Prostate gland (tissue), 2 donors: ENCODE measurements at regions not wholly inside any gene's neighbourhood (a gene's known extent, or its start where the extent isn't known, plus 50 kb on each side); places are given as distances from the start of the nearest gene placed in this dataset.

ENCODE experiments used
- DNase-seq: peaks from one replicate; pipeline ENCODE4 v3.0.0-alpha.2; 2019; ENCODE audit warnings: low spot score
- H3K27ac ChIP-seq, 2 donors: fragments of 200-600 bp; sonication (generic); 2 replicates each; pipeline ENCODE4 v1.5.1; 2017 to 2019
- H3K27me3 ChIP-seq: fragments of 200-600 bp; sonication (generic); replicated peaks from 2 replicates; pipeline ENCODE4 v1.5.1; 2019; ENCODE audit not compliant: insufficient read depth
- H3K36me3 ChIP-seq, 2 donors: fragments of 200-600 bp; sonication (generic); 1 replicate in 1 of 2; 2 replicates in 1 of 2; pipeline versions ENCODE4 v1.5.1 to v1.8.1; 2017 to 2019
- H3K4me1 ChIP-seq: fragments of 200-600 bp; sonication (generic); replicated peaks from 2 replicates; pipeline ENCODE4 v1.5.1; 2019
- H3K4me3 ChIP-seq, 2 donors: fragments of 200-600 bp; sonication (generic); 2 replicates each; pipeline ENCODE4 v1.5.1; 2017 to 2019
- H3K9me3 ChIP-seq: fragments of 200-600 bp; sonication (generic); 2 replicates; pipeline ENCODE4 v1.5.1; 2017
- POLR2A ChIP-seq: fragments of 450-650 bp; IDR thresholded peaks from one replicate; pipeline ENCODE4 v1.6.1; 2016; ENCODE audit warnings: antibody characterized with exemption, mild to moderate bottlenecking
- POLR2AphosphoS5 ChIP-seq: sonication (generic); formaldehyde crosslinking; IDR thresholded peaks from one replicate; pipeline ENCODE4 v1.6.1; 2017; ENCODE audit warnings: antibody characterized with exemption
- WGBS: methylation state at CpG from one replicate; pipeline ENCODE4 v1.1.5; 2018; 5-methylcytosine and 5-hydroxymethylcytosine counted together
- intact Hi-C: fragments of 100-400 bp; cut with DNase I; formaldehyde crosslinking; loops from one replicate; pipeline ENCODE4 v1.14.2; 2022
- TF ChIP-seq, protein P1 (sequence below), 4 experiments: fragments of 200-600 bp in 2 of 4; fragments of 450-650 bp in 2 of 4; sonication (generic) in 2 of 4; IDR thresholded peaks; 1 replicate in 3 of 4; 2 replicates in 1 of 4; pipeline ENCODE4 v1.5.1; 2016 to 2019; ENCODE audit warnings: antibody characterized with exemption in 4 of 4, mild to moderate bottlenecking in 2 of 4, moderate library complexity in 2 of 4

DNA sequence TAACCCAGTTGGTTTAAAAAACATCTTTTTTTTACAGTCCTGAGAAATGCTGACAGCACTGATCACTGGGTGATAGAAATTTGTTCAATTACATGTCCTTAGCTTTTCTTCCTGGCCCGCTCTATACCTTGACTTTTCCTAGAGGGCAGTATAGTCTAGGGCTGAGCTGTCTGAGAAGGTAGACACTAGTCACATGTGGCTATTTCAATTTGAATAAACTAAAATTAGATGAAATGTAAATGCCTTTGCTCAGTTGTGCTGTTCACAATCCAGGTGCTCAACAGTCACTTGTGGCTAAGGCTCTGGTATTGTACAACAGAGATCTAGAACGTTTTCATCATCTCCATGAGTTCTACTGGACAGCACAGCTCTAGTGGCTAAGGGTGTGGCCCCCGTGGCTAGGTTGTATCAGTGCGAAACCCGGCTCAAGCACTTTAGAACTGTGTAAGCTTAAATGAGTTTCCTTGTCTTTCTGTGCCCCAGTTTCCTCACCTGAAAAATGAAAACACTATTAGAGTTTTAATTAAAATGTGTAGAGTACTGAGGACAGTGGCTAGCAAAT lies 111.6 kb upstream of the WDR17 start:
- intact Hi-C loops: no loop called here
- Histone ChIP-seq H3K27ac (no peak overlapping the region), H3K4me1 (no peaks in the 10 kb centered on the region), H3K4me3 (no peak overlapping the region), H3K9me3 (no peaks in the 10 kb centered on the region), H3K36me3 (no peaks in the 10 kb centered on the region), H3K27me3 (no peaks in the 10 kb centered on the region)
- 93% methylated on average over 5 of the region's 5 CpGs for WGBS
- TF ChIP-seq, protein P1, sequence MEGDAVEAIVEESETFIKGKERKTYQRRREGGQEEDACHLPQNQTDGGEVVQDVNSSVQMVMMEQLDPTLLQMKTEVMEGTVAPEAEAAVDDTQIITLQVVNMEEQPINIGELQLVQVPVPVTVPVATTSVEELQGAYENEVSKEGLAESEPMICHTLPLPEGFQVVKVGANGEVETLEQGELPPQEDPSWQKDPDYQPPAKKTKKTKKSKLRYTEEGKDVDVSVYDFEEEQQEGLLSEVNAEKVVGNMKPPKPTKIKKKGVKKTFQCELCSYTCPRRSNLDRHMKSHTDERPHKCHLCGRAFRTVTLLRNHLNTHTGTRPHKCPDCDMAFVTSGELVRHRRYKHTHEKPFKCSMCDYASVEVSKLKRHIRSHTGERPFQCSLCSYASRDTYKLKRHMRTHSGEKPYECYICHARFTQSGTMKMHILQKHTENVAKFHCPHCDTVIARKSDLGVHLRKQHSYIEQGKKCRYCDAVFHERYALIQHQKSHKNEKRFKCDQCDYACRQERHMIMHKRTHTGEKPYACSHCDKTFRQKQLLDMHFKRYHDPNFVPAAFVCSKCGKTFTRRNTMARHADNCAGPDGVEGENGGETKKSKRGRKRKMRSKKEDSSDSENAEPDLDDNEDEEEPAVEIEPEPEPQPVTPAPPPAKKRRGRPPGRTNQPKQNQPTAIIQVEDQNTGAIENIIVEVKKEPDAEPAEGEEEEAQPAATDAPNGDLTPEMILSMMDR (IDR thresholded peaks at IDR 0.05): no peak
- TF ChIP-seq POLR2A: no peak
- no peak for TF ChIP-seq POLR2AphosphoS5
- DNase-seq: no peak

DNA sequence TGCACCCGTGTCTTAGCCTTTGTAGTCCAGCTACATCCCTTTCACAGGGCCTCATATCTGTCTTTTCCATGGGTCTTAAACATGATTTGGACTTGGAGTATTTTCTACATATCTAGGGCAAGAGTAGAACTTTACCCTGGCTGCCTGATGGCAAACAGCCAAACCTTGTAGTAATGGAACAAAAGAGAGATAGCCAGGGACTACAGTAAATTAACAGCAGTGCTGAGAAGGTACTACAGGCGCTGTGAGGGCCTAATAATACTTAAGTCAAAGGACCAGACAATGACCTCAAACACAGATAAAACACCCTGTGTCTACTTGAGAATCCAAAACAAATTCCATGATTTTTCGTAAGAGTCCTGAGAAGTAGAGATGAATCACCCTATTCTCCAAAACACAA lies 111.0 kb upstream of the WDR17 start:
- TF ChIP-seq POLR2AphosphoS5 (no peak), POLR2A (no peak)
- TF ChIP-seq, protein P1 (IDR thresholded peaks at IDR 0.05): no peak
- 72% methylated on average over 3 of the region's 3 CpGs for WGBS
- intact Hi-C loops: no loop called here
- no peak overlapping the region for H3K27ac ChIP-seq
- DNase-seq: no peak
- no peak overlapping the region for H3K4me3 ChIP-seq
- H3K4me1 ChIP-seq: no peaks in the 10 kb centered on the region
- no peaks in the 10 kb centered on the region for H3K27me3 ChIP-seq
- H3K36me3 ChIP-seq: no peaks in the 10 kb centered on the region
- no peaks in the 10 kb centered on the region for H3K9me3 ChIP-seq

DNA sequence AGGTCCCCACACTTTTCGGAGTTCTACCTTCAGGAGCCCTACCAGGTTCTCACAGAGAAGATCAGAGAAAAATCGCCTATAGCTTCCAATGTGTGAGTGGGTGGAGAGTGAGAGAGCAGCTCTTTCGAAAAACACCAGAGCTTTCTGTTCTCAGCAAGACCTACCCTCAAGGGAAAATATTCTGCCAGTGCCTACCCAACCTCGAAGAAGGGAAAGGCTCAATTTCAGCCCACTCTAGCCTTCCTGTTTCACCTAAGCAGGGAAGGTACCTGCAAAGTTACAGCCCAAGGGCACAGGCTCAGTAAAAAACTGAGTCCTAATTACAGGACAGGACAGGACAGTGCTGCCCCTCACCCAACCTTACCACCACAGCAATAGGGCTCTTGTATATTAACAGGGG lies 104.0 kb upstream of the WDR17 start:
- intact Hi-C loops: no loop called here
- Histone ChIP-seq H3K4me3 (no peak overlapping the region), H3K4me1 (no peaks in the 10 kb centered on the region), H3K27ac (no peak overlapping the region), H3K36me3 (no peaks in the 10 kb centered on the region), H3K9me3 (no peaks in the 10 kb centered on the region), H3K27me3 (no peaks in the 10 kb centered on the region)
- 80% methylated on average over 4 of the region's 4 CpGs for WGBS
- no peak for DNase-seq
- TF ChIP-seq, protein P1 (IDR thresholded peaks at IDR 0.05): no peak
- TF ChIP-seq POLR2AphosphoS5 (no peak), POLR2A (no peak)

DNA sequence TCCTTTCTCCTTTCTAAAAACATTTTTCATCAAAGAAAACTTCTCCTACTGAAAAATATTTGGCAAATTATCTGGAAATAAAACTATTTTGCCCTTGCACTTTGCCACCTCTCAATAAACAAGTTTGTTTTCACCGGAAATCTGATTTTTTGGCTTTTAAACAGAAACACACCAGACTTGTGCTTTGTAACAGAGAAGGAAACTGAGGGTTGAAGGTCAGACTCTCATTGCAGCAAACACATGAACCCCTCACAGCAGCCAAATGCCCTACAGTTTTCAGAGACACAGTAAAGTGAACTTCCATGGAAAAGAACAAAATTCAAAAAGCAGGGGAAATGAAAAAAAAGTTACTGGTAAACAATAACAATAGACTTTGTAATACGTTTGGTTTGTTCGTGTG lies 95.6 kb upstream of the WDR17 start:
- Histone ChIP-seq H3K27ac (no peak overlapping the region), H3K4me3 (no peak overlapping the region), H3K27me3 (no peaks in the 10 kb centered on the region), H3K36me3 (no peaks in the 10 kb centered on the region), H3K9me3 (no peaks in the 10 kb centered on the region), H3K4me1 (no peaks in the 10 kb centered on the region)
- TF ChIP-seq, protein P1 (IDR thresholded peaks at IDR 0.05): no peak
- TF ChIP-seq POLR2A (no peak), POLR2AphosphoS5 (no peak)
- WGBS: 63% methylated on average over 3 of the region's 3 CpGs
- intact Hi-C loops: no loop called here
- no peak for DNase-seq

DNA sequence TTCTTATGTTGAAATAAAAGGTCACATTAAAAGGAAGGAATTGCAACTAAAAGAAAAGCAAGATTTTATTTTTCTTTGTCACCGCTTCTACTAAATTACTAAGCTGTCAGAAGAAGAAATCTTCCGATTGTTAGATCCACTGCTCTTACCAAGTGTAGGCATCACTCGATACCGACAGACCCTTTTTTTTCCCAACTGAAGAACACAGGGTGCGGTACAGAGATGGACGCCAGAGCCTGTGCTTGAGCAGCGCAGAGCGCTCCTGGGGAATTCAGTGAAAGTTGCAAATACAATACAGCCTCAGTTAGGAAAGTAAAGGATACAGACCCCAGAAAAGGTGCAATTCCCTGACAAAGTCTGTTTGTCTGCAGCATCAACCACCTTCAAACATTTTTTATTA lies 94.9 kb upstream of the WDR17 start:
- Histone ChIP-seq H3K9me3 (no peaks in the 10 kb centered on the region), H3K27ac (no peak overlapping the region), H3K27me3 (no peaks in the 10 kb centered on the region), H3K4me1 (no peaks in the 10 kb centered on the region), H3K4me3 (no peak overlapping the region), H3K36me3 (no peaks in the 10 kb centered on the region)
- TF ChIP-seq, protein P1 (IDR thresholded peaks at IDR 0.05): no peak
- TF ChIP-seq POLR2A: no peak
- TF ChIP-seq POLR2AphosphoS5: no peak
- intact Hi-C loops: no loop called here
- no peak for DNase-seq
- 62% methylated on average over 8 of the region's 8 CpGs for WGBS
